Fibroblast of skin of left quadriceps (primary cell): ENCODE measurements at regions not wholly inside any gene's neighbourhood (a gene's known extent, or its start where the extent isn't known, plus 50 kb on each side); places are given as distances from the start of the nearest gene placed in this dataset.

Experiments
- DNase-seq, 2 experiments: peaks; one replicate each; pipeline ENCODE4 v3.0.0-alpha.2; 2013; ENCODE audit warnings: low read depth in 2 of 2

DNA sequence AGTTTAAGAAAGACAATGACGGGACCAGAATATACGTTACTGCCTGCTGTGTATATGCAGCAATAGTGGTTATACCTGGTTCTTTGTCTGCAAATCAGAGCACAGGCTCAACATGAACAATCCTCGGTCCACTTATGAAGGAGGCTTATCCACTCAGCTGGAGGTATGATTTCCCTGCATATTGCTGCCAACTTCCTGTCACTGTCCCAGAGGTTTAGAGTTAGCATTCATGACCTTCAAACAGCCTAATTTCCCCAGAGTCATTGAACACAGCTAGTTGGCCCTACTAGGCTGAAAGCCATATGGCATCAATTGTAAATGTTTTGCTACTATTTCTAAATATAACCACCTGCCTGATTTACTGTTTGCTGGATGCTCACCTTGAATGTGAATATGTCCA lies 224.9 kb upstream of the ZNF717 start:
- no peak for DNase-seq

DNA sequence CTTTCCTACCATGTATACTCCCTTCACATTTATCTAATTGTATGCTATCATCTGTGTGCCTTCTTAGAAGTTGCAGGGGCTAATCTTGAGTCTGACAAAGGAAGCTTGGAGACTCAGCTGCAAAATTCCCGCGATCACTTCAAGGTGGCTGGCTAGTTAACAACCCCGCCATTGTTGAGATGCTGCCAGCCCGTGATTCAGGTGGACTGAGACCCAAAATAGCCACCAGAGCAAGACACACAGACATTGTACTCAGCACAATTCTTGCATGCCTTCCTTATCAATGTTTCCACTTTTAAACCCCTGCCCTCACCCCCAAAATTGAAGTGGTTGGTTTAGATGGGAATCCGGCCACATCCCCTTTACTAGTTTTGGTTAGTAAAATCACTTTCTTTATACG lies 225.8 kb upstream of the ZNF717 start:
- DNase-seq = no peak

DNA sequence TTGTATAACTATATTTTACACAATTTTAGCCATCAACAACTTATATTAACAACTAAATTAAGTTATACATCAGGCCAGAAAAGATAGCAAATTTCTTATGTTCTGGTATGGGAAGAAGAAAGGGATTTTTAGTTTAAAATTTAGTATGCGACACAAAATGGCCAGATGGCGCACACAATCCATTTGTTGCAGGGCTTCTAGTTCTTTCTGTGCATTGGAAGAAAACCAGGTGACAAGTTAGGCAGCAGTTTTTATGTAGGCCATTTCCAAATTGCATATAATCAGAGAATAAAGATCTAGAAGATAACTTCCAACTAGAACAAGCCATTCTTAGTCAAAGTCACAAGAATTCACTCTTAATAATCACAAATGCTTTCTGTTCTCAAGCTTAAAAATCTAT lies 230.1 kb upstream of the ZNF717 start:
- DNase-seq = no peak

DNA sequence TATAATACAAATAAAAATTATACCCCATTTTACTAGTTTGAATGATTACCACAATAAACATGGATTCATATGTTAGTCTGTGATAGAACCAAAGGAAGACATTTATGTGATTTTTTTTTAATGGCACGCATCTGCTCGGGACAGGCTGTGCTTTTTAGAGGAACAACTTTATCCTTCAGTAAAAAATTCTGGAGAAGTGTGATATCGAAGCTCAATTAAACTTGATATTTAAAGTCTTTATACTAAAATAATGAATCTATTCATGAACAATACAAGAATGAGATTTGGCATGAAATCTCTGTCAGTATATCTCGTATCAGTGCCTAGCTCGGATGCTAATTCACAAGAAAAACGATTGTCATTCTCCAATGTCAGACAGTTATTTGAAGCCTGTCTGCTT lies 230.8 kb upstream of the ZNF717 start:
- DNase-seq = no peak

DNA sequence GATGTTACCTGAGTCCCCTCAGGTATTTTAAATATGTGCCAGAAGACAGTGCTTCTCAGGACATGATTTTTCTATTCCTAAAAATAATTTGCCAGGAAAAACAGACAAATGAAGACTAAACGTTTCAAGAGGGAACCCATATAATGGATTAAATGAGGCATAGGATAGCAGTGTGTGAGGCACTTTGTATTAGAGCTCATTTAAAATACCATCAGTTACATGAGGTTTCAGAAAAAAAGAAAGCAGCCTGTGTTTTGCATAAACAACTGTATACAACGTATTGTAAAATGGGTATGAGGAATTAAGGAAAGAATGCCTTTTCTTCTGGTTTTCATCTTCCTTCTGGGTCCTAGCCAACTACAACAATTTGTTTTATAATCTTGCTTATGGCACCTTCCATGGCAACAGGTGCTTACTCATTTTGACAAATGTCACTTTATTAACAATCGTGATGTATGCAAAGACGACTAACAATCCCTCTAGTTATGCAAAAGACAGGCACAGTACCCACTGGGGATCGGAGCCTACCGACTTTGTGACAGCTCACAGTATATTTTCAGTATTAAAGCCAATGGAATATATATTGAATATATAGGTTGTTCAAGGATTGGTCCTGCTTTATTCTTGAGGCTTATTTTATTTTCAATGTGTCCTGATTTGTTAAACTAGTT lies 231.6 kb upstream of the ZNF717 start:
- DNase-seq = no peak

DNA sequence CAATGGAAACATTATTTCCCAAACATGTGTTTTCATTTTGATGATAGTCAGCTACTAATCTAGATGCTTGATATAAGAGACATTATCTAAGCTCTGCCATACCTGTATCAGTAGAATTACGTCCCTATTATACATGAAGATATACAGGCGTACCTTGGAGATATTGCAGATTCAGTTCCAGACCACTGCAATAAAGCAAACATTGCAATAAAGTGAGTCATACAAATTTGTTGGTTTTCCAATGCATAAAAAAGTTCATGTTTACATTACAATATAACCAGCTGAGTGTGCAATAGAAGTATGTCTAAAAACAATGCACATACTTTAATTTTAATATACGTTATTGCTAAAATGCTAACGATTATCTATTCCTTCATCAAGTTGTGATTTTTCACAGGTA lies 236.0 kb upstream of the ZNF717 start:
- no peak for DNase-seq

DNA sequence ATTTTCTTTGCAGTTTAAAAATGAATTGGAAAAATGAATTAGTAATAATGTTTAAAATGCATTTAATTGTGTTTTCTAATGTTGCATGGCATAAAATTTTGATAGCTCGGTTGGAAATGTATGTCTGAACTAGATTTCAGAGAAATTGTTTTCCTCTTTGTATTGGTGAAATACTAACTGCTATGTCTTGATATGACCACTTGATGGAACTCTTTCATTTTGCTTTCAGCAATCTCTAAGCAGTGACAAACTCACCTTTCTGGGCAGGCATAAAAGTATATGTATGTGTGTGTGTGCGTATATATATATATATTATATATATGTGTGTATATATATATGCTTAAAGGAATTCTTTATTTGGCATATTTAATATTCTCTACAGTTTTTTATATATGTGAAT lies 239.3 kb upstream of the ZNF717 start:
- DNase-seq = no peak

DNA sequence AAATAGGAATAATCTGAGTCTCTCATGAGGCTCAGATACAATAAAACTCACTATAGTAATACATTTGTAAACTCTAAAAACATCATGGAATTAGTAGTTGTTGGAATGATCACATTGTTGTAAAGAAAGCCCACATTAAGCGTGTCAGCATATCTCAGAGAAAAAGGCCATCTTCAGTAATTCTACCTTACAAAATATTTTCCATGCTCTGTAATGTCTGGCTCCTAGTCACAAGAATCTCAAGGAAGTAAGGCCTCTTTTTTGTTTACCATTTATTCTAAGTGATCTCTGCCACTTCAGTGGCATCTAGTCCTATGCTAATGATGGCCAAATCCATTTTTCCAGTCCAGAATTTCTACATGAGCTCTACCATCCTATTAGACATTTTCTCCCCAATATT lies 240.2 kb upstream of the ZNF717 start:
- no peak for DNase-seq

DNA sequence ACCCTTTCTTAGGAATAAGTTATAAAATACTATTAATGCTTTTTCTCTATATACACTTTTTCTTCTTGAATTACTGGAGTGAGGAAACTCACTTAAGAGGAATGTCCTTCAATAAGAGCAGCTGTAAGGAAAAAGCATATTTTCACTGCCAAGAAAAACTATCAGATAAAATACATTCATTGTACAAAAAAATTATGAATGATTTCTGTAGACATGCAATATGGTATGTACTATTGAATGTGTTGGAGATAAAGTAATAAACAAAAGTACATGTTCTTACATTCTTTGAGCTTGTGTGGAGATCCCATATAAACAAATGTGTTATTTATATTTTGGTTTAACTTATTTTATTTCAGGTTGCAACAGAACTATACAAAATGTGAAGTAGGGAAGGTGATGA lies 241.0 kb upstream of the ZNF717 start:
- DNase-seq = no peak

DNA sequence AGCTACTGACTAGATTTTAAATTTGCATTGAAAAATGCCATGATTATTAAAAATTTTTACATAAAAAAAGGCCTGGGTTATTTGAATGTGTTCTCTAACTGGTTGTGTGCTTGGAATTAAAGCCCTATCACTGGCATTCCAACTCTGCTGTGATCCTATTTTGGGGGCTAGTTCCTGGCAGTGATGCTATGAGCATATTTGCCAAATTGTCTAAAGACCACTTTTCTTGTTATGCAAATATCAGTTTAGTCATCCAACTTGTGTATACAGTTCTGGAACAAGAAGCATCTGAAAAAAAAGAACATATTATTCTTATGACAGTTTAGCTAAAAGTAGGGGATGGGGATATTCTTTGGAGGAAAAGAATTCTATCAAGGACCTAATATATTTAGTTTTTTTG lies 243.4 kb upstream of the ZNF717 start:
- no peak for DNase-seq

DNA sequence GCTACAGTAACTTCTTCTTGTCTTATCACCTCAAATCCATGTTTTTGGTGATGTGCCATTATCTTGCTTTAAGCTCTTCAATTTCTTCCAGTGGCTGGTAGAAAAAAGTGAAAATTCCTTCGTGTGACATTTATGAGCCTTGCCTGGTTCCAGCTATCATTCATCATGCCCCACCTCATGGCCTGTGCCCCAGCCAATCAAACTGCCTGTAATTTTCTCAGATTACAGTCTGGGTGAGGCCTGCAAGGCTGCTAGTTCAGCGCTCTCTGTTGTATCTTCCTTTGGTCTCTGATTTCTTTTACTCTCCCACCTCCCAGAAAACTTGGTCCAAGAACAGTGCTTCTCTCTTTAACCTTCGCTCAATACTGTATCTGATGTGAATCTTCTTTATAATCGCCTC lies 249.3 kb upstream of the ZNF717 start:
- DNase-seq = no peak

DNA sequence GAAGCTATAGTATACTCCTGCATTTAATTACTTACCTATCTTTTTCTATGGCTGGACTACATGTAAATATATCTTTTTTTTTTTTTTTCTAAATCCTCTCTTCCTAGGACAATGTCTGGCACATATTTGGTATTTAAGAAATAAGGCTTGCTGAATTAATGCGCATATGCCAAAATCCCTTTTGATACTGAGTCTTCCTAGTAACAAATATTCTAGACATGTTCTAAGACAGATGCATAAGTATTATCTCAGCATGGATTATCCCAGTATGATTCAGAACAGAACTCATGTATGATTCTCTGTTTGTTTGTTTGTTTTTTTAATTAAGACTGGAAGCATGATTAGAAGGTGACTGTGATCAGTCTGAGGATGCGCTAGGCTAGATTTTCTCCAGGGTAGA lies 249.8 kb upstream of the ZNF717 start:
- no peak for DNase-seq

DNA sequence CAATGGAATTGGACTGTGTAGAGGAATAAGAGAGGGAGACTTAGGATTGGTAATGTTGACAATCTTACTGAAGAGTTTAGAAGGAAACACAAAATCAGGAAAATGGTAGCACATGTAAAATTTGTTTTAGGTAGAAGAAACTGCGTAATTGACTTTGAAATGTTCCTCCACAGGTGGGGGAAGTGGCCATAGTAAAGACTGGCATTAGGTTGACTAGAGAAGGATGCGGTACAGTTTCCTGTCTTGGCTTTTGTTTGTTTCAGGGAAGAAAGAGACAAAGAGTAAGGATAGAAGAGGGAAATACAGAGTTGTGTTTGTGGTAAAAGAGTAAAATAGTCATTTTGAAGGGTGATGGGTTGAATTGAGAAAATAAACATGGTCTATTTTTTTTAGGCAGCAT lies 253.6 kb upstream of the ZNF717 start:
- no peak for DNase-seq

DNA sequence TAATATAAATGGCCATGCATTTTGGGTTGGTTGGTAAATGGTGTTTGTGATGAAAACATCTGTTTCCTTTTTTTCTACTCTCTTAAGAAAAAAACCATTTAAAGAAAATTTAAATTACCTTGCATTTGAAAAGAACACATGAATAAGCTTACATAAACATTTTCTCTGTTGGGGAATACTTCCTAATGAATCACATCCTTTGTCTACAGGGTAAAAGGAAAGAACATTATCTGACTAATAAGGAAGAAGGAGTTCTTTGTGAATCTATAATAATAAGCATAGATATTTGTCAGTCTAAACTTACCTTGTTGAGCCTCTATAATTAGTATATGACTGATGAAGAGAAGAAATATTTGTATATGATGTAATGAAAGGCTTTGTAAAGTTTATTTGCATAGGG lies 254.1 kb upstream of the ZNF717 start:
- no peak for DNase-seq

DNA sequence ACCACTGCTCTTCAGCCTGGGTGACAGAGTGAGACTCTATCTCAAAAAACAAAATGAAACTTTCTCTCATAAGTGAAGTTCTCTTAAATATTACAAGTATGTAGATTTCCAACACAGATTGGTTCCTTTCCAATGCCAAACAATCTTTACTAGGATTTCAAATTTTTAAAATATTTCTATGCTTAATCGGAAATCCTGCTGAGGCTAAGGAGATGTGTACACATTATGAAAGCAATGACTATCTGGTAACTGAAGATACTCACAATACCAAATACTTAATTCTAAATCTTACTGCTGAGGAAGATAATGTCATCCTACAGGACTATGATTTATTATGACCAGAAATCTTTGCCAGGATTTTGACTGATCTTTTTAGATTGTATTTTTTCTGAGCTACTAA lies 255.6 kb upstream of the ZNF717 start:
- no peak for DNase-seq

DNA sequence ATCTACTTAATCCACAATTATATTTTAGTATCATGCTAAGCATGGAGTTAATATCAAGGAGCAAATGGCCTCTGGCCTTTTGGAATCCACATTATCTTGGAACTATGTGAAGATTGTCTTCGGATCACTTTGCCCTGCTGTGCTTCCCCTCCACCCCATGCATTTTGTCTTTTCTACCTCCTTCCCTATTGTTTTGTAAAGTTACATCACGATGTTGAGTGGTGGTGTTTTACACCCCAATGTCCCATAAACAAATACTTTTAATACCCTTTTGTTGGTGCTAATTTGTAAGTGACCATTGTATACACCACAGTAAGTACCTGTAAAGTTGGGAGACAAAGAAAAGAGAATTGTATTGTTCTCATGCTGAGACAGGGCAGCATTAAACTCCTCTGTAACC lies 258.4 kb upstream of the ZNF717 start:
- DNase-seq = no peak

DNA sequence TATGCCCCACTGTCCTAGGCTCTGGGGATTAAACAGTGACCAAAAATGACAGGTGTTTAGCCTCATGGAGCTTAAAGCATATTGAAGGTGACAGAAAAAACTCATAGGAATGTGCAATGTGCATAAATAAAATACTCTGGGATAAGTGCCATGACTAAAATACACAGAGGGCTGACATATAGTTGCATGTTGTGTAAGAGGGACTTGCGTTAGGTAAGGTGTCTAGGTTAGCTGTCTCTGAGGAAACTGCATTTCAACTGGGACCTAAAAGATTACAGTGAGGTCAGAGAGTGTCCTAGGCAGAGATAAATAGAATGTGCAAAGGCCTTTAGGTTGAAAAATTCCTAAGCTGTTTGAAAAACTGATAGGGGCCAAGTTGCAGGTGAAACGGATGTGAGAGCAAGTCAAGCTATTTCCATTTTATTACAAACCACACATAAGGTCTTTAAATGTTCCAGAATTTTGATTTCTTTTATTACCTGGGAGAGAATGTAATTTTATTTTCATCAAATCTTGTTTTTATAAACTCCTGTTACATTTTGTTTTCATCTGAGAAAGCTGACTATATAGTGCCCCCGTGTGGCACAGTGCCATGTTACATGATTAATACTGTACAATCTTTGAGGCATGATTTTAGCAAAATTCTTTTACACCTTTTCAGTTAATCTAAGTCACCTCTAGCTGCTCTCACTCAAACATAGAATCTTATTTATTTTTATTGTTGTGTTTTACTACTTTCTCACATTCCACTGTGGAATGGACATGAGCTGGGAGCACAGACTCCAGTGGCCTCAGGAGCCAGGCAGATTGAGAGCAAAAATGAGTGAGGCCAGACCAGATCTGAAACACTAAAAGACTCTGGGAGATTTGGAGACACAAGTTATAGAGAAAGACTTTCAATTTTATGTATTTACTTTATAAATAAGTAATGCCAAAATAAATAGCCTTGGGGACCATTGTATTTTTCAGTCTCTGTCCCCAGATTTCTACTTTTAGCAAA lies 259.6 kb upstream of the ZNF717 start:
- no peak for DNase-seq

DNA sequence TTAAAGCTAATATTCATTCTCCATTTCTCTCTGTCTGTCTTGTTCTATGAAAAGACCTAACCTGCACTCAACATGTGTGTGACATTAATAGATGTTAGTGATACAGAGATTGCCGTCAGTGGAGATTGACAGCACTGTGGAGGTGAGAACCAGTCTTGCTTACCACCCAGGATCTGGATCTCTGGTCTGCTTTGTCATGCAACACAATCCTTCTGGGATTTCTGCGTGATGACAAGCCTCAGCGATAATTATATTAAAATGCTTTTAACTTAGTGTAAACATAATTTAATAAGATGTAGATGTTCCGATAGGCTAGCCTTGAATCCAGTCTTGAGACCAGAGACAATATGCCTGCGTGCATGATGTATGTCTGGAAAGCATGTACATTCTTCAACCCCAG lies 262.0 kb upstream of the ZNF717 start:
- no peak for DNase-seq

DNA sequence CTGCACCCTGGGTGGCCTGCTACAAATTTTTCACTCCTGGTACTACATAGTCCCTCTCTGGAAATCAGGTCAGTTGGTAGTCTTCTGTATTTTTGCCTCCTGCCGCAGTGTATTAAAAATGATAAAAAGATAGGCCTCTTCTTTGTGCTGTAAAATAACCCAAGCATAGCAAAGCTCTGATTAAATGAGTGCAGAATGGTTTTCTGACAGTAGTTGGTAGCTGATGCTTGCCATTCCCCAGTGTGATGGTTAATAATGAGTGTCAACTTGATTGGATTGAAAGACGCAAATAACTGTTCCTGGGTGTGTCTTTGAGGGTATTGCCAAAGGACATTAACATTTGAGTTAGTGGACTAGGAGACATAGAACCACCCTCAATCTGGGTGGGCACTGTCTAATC lies 264.4 kb upstream of the ZNF717 start:
- no peak for DNase-seq

DNA sequence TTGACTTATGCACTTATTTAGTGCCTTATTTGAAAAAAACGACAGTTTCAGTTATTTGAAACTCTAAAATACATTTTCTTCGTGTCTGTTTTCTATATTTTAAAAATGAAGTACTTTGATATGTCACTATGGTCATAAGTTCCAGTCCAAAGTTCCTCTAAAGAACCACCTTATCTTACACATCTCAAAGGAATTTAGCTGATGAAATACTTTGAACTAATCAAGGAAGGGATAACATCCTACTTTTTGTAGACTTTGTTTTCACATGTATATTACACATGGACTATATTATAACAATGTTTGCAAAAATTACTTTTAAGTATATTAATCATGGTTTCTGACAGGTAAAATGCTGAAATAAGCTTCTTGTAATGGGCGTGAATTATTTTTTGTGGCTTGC lies 265.8 kb upstream of the ZNF717 start:
- no peak for DNase-seq

DNA sequence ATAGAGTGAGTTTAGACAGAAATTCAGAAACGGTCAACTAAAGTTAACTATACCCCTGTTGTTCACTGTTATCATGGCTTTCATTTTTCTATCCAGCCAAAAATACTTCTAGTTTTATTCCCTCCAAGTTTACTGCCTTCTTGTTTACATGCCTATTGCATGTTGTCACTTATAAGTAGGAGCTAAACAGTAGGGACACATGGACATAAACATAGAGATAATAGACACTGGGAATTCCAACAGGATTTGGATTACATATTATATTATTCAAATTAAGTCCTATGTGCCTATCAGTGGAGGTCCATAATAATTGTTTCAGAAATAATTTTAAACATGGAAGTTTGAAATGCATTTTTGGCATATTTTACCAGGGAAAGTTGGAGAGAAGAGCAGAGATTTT lies 269.1 kb upstream of the ZNF717 start:
- DNase-seq = no peak

DNA sequence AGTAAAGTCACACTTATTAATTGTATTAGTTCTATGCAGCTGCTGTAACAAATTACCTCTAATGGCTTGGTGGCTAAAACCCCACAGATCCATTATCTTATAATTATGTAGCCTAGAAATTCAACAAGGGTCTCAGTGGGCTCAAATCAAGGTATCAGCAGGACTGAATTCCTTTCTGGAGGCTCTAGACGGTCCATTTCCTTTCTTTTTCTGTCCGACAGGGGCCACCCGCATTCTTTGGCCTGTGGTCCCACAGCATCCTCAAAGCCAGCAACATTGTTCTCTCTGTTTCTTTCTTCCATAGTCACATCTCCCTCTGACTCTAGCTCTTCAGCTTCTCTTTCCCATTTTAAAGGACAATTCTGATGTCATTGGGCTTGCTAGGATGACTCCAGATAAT lies 276.3 kb upstream of the ZNF717 start:
- DNase-seq = no peak

DNA sequence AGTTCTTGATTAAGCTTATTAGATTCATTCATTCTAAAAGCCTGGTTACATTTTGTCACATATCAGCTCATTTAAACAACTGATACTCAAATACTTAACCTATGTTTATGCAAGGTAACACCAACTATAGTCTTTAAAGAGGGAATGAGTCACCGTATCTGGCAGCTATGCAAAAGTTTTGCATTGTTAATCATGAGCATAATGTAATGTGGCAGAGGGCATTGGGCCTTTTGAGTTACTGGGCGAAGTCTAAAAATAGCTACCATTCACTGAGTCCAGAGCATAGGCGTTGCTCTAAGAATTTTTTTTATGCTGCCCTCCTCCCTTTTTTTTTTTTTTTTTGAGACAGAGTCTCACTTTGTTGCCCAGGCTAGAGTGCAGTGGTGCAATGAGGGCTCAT lies 277.7 kb upstream of the ZNF717 start:
- DNase-seq = no peak
